Stomach (tissue), 4 donors: ENCODE measurements at regions not wholly inside any gene's neighbourhood (a gene's known extent, or its start where the extent isn't known, plus 50 kb on each side); places are given as distances from the start of the nearest gene placed in this dataset.

Experiments
- POLR2A ChIP-seq, 4 donors: fragments of 450-650 bp; IDR thresholded peaks; one replicate each; pipeline ENCODE4 v1.6.1; 2016; ENCODE audit warnings: antibody characterized with exemption in 4 of 4, control low read depth in 2 of 4, mild to moderate bottlenecking in 1 of 4, moderate library complexity in 1 of 4
- POLR2AphosphoS5 ChIP-seq, 3 donors: sonication (generic); formaldehyde crosslinking; IDR thresholded peaks; one replicate each; pipeline ENCODE4 v1.6.1; 2016; ENCODE audit warnings: antibody characterized with exemption in 3 of 3
- TF ChIP-seq, protein P1 (sequence below), 7 experiments: fragments of 450-650 bp in 4 of 7; fragments of 200-600 bp in 3 of 7; sonication (generic) in 3 of 7; IDR thresholded peaks; one replicate each; pipeline ENCODE4 v1.5.1; 2016 to 2019; ENCODE audit warnings: antibody characterized with exemption in 7 of 7, control low read depth in 2 of 7, mild to moderate bottlenecking in 1 of 7

- TF ChIP-seq POLR2A (IDR thresholded peaks at IDR 0.05) (no peak), POLR2AphosphoS5 (IDR thresholded peaks at IDR 0.05) (no peak)
- TF ChIP-seq, protein P1, sequence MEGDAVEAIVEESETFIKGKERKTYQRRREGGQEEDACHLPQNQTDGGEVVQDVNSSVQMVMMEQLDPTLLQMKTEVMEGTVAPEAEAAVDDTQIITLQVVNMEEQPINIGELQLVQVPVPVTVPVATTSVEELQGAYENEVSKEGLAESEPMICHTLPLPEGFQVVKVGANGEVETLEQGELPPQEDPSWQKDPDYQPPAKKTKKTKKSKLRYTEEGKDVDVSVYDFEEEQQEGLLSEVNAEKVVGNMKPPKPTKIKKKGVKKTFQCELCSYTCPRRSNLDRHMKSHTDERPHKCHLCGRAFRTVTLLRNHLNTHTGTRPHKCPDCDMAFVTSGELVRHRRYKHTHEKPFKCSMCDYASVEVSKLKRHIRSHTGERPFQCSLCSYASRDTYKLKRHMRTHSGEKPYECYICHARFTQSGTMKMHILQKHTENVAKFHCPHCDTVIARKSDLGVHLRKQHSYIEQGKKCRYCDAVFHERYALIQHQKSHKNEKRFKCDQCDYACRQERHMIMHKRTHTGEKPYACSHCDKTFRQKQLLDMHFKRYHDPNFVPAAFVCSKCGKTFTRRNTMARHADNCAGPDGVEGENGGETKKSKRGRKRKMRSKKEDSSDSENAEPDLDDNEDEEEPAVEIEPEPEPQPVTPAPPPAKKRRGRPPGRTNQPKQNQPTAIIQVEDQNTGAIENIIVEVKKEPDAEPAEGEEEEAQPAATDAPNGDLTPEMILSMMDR (IDR thresholded peaks at IDR 0.05), result no peak
Observed at GRCh38 chr1:234669499-234669898, 59.5 kb upstream of the IRF2BP2 start.
